Ammon's horn (tissue), 1 donor: ENCODE measurements at regions not wholly inside any gene's neighbourhood (a gene's known extent, or its start where the extent isn't known, plus 50 kb on each side); places are given as distances from the start of the nearest gene placed in this dataset.
"Not testable (repeated sequence)": the region's sequence is repeated elsewhere in the genome, so short reads cannot be mapped to it uniquely, and the experiment has no call there.

Experiments
- DNase-seq: peaks from one replicate; pipeline ENCODE4 v3.0.0-alpha.2; 2016; ENCODE audit warnings: low spot score

- no peak for DNase-seq
Observed at GRCh38 chr12:18008642-18009041, 81.4 kb downstream of the RERGL start.

GRCh38 chr12:17999174-17999801 is 90.7 kb downstream of the RERGL start:
- DNase-seq: no peak

GRCh38 chr12:17992002-17992656 is 97.9 kb downstream of the RERGL start:
- peak; percentile 67 for DNase-seq

GRCh38 chr12:17982556-17982955 is 107.4 kb downstream of the RERGL start:
- no peak for DNase-seq

GRCh38 chr12:17976202-17976601 is 113.8 kb downstream of the RERGL start:
- DNase-seq: no peak

GRCh38 chr12:17975763-17976162 is 114.2 kb downstream of the RERGL start:
- no peak for DNase-seq

- DNase-seq: no peak
Observed at GRCh38 chr12:17975239-17975638, 114.8 kb downstream of the RERGL start.

- DNase-seq: no peak
Observed at GRCh38 chr12:17971850-17972249, 118.1 kb downstream of the RERGL start.

- DNase-seq: no peak
Observed at GRCh38 chr12:17954788-17955187, 135.2 kb downstream of the RERGL start.

GRCh38 chr12:17950898-17951297 is 139.1 kb downstream of the RERGL start:
- DNase-seq: no peak

GRCh38 chr12:17949558-17950141 is 140.3 kb downstream of the RERGL start:
- no peak for DNase-seq

- peak; percentile 31 for DNase-seq
Observed at GRCh38 chr12:17928708-17929366, 161.2 kb downstream of the RERGL start.

GRCh38 chr12:17918013-17918412 is 172.0 kb downstream of the RERGL start:
- DNase-seq: no peak

GRCh38 chr12:17884581-17884980 is 205.4 kb downstream of the RERGL start:
- DNase-seq: peak; percentile 24

- DNase-seq: no peak
Observed at GRCh38 chr12:17878714-17879113, 211.3 kb downstream of the RERGL start.

- DNase-seq: no peak
Observed at GRCh38 chr12:17875230-17875629, 214.8 kb downstream of the RERGL start.

GRCh38 chr12:17866802-17867201 is 223.2 kb downstream of the RERGL start:
- DNase-seq: no peak

- not testable (repeated sequence) for DNase-seq
Observed at GRCh38 chr12:17855548-17855947, 234.4 kb downstream of the RERGL start.

GRCh38 chr12:17853054-17853453 is 236.9 kb downstream of the RERGL start:
- no peak for DNase-seq

- no peak for DNase-seq
Observed at GRCh38 chr12:17841496-17841895, 248.5 kb downstream of the RERGL start.

- no peak for DNase-seq
Observed at GRCh38 chr12:17829813-17830212, 260.2 kb downstream of the RERGL start.

GRCh38 chr12:17818931-17819330 is 271.1 kb downstream of the RERGL start:
- no peak for DNase-seq

GRCh38 chr12:17810399-17810798 is 279.6 kb downstream of the RERGL start:
- DNase-seq: no peak
